ENCODE measurements at regions not wholly inside any gene's neighbourhood (a gene's known extent, or its start where the extent isn't known, plus 50 kb on each side); places are given as distances from the start of the nearest gene placed in this dataset.

DNA sequence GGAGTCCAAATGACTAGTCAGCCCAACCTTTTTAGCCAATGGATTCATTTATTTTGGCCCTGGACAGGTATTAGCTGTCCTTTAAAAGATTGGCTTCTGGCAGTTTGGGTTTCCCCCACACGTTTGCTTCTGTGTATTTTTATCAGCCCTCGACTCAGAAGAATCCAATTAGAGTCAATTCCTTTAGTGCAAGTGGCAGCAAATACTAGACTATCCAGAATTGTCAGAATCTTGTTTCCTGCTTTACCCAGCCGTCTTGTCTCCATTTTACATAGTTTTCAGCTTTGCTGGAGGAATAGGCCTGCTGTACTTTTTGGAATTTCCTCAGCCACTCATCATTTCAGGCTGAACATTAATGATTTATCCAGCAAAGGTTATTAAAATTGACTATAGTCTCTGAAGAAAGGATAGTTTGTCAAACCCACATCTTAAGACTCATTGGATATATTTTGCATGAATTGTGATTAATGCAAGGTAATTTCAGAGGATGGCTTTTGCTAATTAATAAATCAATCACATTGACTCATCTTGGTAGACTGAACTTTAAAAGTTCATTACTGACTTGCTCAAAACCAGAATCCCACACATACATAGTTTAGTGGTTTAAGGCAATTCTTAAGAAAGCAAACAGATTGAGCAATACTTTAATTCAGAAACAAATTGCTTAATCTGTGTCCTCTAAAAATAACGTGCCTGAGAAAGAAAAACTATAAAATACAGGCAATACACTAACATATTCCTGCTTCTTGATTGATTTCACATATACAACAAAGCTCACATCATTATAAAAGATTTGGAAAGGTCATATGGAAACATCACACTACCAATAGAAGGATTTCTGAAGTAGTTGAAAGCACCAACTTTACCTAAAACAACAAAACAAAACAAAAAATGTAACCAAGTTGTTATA lies 62.9 kb upstream of the ZNF217 start:
- Histone ChIP-seq H3K27me3 (ENCODE audit: control insufficient read depth in 4 of 4, insufficient read depth in 4 of 4, low read length in 3 of 4) (no peaks in the 10 kb centered on the region), H3K36me3 (ENCODE audit: control insufficient read depth in 4 of 4, insufficient read depth in 3 of 4, low read depth in 1 of 4, low read length in 3 of 4) (no peaks in the 10 kb centered on the region), H3K4me3 (ENCODE audit: low read depth in 1 of 3, low read length in 3 of 3) (no peak overlapping the region), H3K9me3 (ENCODE audit: control insufficient read depth in 4 of 4, low read length in 3 of 4) (no peaks in the 10 kb centered on the region), H3K27ac (ENCODE audit: low read depth in 1 of 2, low read length in 2 of 2) (peak overlapping the region; percentile 60 to 80), H3K9ac (ENCODE audit: low read depth in 1 of 2, low read length in 2 of 2) (peak overlapping the region; percentile 57 to 58), H3K4me1 (ENCODE audit: control insufficient read depth in 4 of 4, insufficient read depth in 4 of 4, low read length in 3 of 4) (peaks cover 12 to 46% (median 33%) of the 10 kb centered on the region in 4 donors)
- WGBS = 12% methylated on average over 4 of the region's 4 CpGs
- TF ChIP-seq, protein P1, sequence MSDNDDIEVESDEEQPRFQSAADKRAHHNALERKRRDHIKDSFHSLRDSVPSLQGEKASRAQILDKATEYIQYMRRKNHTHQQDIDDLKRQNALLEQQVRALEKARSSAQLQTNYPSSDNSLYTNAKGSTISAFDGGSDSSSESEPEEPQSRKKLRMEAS (IDR thresholded peaks at IDR 0.05) = peak; percentile 33
- TF ChIP-seq NR2F2 (IDR thresholded peaks at IDR 0.05) (no peak), RAD21 (IDR thresholded peaks at IDR 0.05) (peak in 1 of 2 donors; percentile 6), RXRA (IDR thresholded peaks at IDR 0.05) (peak in 1 of 2 donors; percentile 29), SP1 (IDR thresholded peaks at IDR 0.05) (no peak), YY1 (IDR thresholded peaks at IDR 0.05) (no peak), HNF4A (conservative IDR thresholded peaks at IDR 0.05) (peak; percentile 22 to 48)
- TF ChIP-seq, protein P2, sequence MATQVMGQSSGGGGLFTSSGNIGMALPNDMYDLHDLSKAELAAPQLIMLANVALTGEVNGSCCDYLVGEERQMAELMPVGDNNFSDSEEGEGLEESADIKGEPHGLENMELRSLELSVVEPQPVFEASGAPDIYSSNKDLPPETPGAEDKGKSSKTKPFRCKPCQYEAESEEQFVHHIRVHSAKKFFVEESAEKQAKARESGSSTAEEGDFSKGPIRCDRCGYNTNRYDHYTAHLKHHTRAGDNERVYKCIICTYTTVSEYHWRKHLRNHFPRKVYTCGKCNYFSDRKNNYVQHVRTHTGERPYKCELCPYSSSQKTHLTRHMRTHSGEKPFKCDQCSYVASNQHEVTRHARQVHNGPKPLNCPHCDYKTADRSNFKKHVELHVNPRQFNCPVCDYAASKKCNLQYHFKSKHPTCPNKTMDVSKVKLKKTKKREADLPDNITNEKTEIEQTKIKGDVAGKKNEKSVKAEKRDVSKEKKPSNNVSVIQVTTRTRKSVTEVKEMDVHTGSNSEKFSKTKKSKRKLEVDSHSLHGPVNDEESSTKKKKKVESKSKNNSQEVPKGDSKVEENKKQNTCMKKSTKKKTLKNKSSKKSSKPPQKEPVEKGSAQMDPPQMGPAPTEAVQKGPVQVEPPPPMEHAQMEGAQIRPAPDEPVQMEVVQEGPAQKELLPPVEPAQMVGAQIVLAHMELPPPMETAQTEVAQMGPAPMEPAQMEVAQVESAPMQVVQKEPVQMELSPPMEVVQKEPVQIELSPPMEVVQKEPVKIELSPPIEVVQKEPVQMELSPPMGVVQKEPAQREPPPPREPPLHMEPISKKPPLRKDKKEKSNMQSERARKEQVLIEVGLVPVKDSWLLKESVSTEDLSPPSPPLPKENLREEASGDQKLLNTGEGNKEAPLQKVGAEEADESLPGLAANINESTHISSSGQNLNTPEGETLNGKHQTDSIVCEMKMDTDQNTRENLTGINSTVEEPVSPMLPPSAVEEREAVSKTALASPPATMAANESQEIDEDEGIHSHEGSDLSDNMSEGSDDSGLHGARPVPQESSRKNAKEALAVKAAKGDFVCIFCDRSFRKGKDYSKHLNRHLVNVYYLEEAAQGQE (IDR thresholded peaks at IDR 0.05) = no peak
- DNase-seq (ENCODE audit: low spot score) = no peak

DNA sequence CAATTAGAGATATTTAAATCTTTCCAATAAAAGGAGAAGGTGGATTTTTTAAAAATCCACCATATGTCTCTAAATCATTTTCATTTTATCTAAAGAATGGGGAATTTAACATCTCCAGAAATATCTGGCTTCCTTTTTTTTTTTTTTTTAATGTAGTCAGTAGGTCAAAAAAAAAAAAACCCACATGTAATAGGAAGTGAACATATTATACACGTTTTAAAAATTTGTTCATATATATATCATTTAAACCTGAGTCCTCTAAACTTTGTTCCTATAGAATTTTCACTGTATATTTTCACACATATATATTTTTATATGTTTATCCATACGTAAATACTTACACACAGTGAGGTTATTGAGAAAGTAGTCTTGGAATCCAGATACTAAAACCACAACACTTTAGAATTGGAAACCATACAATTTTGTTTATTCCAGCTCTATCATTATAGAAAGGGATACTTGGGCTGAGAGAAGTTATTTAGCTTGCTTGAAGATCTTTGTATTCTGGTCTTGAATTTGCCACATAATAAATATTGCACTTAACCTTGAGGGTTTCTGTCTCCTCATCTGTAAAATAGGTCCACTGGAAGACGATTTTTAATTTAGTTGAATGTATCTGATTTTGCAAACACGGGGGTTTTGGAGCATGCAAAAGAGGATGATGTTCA lies 62.1 kb upstream of the ZNF217 start:
- no peak for DNase-seq (ENCODE audit: low spot score)
- peaks cover 10 to 39% (median 29%) of the 10 kb centered on the region in 4 donors for H3K4me1 ChIP-seq (ENCODE audit: control insufficient read depth in 4 of 4, insufficient read depth in 4 of 4, low read length in 3 of 4)
- 47% methylated on average over 4 of the region's 4 CpGs for WGBS
- TF ChIP-seq RXRA (IDR thresholded peaks at IDR 0.05) (no peak), HNF4A (conservative IDR thresholded peaks at IDR 0.05) (no peak), JUND (IDR thresholded peaks at IDR 0.05) (no peak), TAF1 (conservative IDR thresholded peaks at IDR 0.05) (no peak), YY1 (IDR thresholded peaks at IDR 0.05) (no peak), SP1 (IDR thresholded peaks at IDR 0.05) (no peak), HNF4G (IDR thresholded peaks at IDR 0.05) (no peak), EGR1 (IDR thresholded peaks at IDR 0.05; ENCODE audit: low read depth in 2 of 2) (no peak), RAD21 (IDR thresholded peaks at IDR 0.05) (no peak), NR2F2 (IDR thresholded peaks at IDR 0.05) (no peak), FOXA1 (IDR thresholded peaks at IDR 0.05) (no peak), FOXA2 (IDR thresholded peaks at IDR 0.05) (no peak)
- TF ChIP-seq, protein P3, sequence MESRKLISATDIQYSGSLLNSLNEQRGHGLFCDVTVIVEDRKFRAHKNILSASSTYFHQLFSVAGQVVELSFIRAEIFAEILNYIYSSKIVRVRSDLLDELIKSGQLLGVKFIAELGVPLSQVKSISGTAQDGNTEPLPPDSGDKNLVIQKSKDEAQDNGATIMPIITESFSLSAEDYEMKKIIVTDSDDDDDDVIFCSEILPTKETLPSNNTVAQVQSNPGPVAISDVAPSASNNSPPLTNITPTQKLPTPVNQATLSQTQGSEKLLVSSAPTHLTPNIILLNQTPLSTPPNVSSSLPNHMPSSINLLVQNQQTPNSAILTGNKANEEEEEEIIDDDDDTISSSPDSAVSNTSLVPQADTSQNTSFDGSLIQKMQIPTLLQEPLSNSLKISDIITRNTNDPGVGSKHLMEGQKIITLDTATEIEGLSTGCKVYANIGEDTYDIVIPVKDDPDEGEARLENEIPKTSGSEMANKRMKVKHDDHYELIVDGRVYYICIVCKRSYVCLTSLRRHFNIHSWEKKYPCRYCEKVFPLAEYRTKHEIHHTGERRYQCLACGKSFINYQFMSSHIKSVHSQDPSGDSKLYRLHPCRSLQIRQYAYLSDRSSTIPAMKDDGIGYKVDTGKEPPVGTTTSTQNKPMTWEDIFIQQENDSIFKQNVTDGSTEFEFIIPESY (IDR thresholded peaks at IDR 0.05) = no peak
- TF ChIP-seq, protein P4, sequence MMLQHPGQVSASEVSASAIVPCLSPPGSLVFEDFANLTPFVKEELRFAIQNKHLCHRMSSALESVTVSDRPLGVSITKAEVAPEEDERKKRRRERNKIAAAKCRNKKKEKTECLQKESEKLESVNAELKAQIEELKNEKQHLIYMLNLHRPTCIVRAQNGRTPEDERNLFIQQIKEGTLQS (IDR thresholded peaks at IDR 0.05) = no peak
- TF ChIP-seq, protein P1 (IDR thresholded peaks at IDR 0.05) = no peak
- TF ChIP-seq, protein P2 (IDR thresholded peaks at IDR 0.05) = no peak
- TF ChIP-seq, protein P5, sequence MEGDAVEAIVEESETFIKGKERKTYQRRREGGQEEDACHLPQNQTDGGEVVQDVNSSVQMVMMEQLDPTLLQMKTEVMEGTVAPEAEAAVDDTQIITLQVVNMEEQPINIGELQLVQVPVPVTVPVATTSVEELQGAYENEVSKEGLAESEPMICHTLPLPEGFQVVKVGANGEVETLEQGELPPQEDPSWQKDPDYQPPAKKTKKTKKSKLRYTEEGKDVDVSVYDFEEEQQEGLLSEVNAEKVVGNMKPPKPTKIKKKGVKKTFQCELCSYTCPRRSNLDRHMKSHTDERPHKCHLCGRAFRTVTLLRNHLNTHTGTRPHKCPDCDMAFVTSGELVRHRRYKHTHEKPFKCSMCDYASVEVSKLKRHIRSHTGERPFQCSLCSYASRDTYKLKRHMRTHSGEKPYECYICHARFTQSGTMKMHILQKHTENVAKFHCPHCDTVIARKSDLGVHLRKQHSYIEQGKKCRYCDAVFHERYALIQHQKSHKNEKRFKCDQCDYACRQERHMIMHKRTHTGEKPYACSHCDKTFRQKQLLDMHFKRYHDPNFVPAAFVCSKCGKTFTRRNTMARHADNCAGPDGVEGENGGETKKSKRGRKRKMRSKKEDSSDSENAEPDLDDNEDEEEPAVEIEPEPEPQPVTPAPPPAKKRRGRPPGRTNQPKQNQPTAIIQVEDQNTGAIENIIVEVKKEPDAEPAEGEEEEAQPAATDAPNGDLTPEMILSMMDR (IDR thresholded peaks at IDR 0.05; ENCODE audit: low read depth, low read length, missing input control) = no peak

More for the DNA sequence above, 62.1 kb upstream of the ZNF217 start:
- Histone ChIP-seq H3K4me3 (ENCODE audit: low read depth in 1 of 3, low read length in 3 of 3) (no peak overlapping the region), H3K9me3 (ENCODE audit: control insufficient read depth in 4 of 4, low read length in 3 of 4) (no peaks in the 10 kb centered on the region), H3K27me3 (ENCODE audit: control insufficient read depth in 4 of 4, insufficient read depth in 4 of 4, low read length in 3 of 4) (no peaks in the 10 kb centered on the region), H3K27ac (ENCODE audit: low read depth in 1 of 2, low read length in 2 of 2) (peak overlapping the region; percentile 60 to 80), H3K9ac (ENCODE audit: low read depth in 1 of 2, low read length in 2 of 2) (peak overlapping the region; percentile 37 to 57), H3K36me3 (ENCODE audit: control insufficient read depth in 4 of 4, insufficient read depth in 3 of 4, low read depth in 1 of 4, low read length in 3 of 4) (no peaks in the 10 kb centered on the region)

Measured in liver (tissue), 8 donors.